GM23338 (cell line): ENCODE measurements at regions not wholly inside any gene's neighbourhood (a gene's known extent, or its start where the extent isn't known, plus 50 kb on each side); places are given as distances from the start of the nearest gene placed in this dataset.

Experiments
- ATAC-seq: fragments of 200-7000 bp; cut with Tn5 transposase; 3 replicates; pipeline ENCODE4 v1.9.1; 2020
- DNase-seq: peaks from one replicate; pipeline ENCODE4 v3.0.0-alpha.2; 2015; ENCODE audit warnings: low spot score
- H2AFZ ChIP-seq: fragments of 200-600 bp; sonication (generic); 2 replicates; pipeline ENCODE4 v1.8.0; 2016; ENCODE audit warnings: antibody characterized with exemption, mild to moderate bottlenecking, moderate library complexity
- H3F3A ChIP-seq: fragments of 200-600 bp; sonication (generic); replicated peaks from 2 replicates; pipeline ENCODE4 v1.8.0; 2017; ENCODE audit warnings: antibody characterized with exemption, mixed run types, low read depth
- H3K27ac ChIP-seq: fragments of 200-600 bp; sonication (generic); 2 replicates; pipeline ENCODE4 v1.6.1; 2016; ENCODE audit warnings: low read depth
- H3K27me3 ChIP-seq: fragments of 200-600 bp; sonication (generic); 2 replicates; pipeline ENCODE4 v1.8.0; 2016; ENCODE audit warnings: mild to moderate bottlenecking, mixed run types, moderate library complexity; ENCODE audit not compliant: insufficient read depth
- H3K36me3 ChIP-seq: fragments of 200-600 bp; sonication (generic); 2 replicates; pipeline ENCODE4 v1.8.0; 2016; ENCODE audit warnings: mild to moderate bottlenecking; ENCODE audit not compliant: insufficient read depth
- H3K4me1 ChIP-seq: fragments of 200-600 bp; sonication (generic); 2 replicates; pipeline ENCODE4 v1.8.0; 2016; ENCODE audit warnings: mild to moderate bottlenecking, moderate library complexity; ENCODE audit not compliant: insufficient read depth
- H3K4me2 ChIP-seq: fragments of 200-600 bp; sonication (generic); 2 replicates; pipeline ENCODE4 v1.7.1; 2017; ENCODE audit warnings: mixed run types
- H3K4me3 ChIP-seq: fragments of 200-600 bp; sonication (generic); 2 replicates; pipeline ENCODE4 v1.6.1; 2016; ENCODE audit warnings: mixed run types
- H3K79me2 ChIP-seq: fragments of 200-600 bp; sonication (generic); replicated peaks from 2 replicates; pipeline ENCODE4 v1.8.0; 2017; ENCODE audit warnings: mild to moderate bottlenecking; ENCODE audit not compliant: insufficient read depth
- H3K9me2 ChIP-seq: fragments of 200-600 bp; sonication (generic); 2 replicates; pipeline ENCODE4 v1.8.0; 2017; ENCODE audit not compliant: insufficient read depth
- H4K20me1 ChIP-seq: fragments of 200-600 bp; sonication (generic); replicated peaks from 2 replicates; pipeline ENCODE4 v1.8.0; 2017; ENCODE audit warnings: mild to moderate bottlenecking; ENCODE audit not compliant: insufficient read depth
- H3K27ac Mint-ChIP-seq: 2 replicates; pipeline ENCODE4 v1.8.0; 2020; ENCODE audit warnings: inconsistent platforms, mild to moderate bottlenecking, moderate library complexity, mixed read lengths
- H3K27me3 Mint-ChIP-seq: 3 replicates; pipeline ENCODE4 v1.8.0; 2022; ENCODE audit warnings: low read depth, mild to moderate bottlenecking, moderate library complexity, mixed read lengths, inconsistent platforms; ENCODE audit not compliant: insufficient read depth, poor library complexity
- H3K36me3 Mint-ChIP-seq: 3 replicates; pipeline ENCODE4 v1.8.0; 2021; ENCODE audit warnings: low read depth, mild to moderate bottlenecking, inconsistent platforms, moderate library complexity, mixed read lengths
- H3K4me1 Mint-ChIP-seq: 3 replicates; pipeline ENCODE4 v1.8.0; 2020; ENCODE audit warnings: mild to moderate bottlenecking, inconsistent platforms, mixed read lengths
- H3K4me3 Mint-ChIP-seq: 3 replicates; pipeline ENCODE4 v1.8.0; 2021; ENCODE audit warnings: moderate library complexity, mild to moderate bottlenecking, inconsistent platforms, mixed read lengths
- H3K9me3 Mint-ChIP-seq: 3 replicates; pipeline ENCODE4 v1.8.0; 2020; ENCODE audit warnings: moderate library complexity, mild to moderate bottlenecking, inconsistent platforms, mixed read lengths
- CREB1 ChIP-seq: fragments of 250-450 bp; sonication (Bioruptor Pico); IDR thresholded peaks from 2 replicates; pipeline ENCODE4 v1.5.0; 2020; ENCODE audit warnings: low read depth, mild to moderate bottlenecking, moderate library complexity
- EZH2 ChIP-seq: fragments of 200-600 bp; sonication (generic); IDR thresholded peaks from one replicate; pipeline ENCODE4 v1.8.0; 2017; ENCODE audit warnings: antibody characterized with exemption, mild to moderate bottlenecking, low read depth; ENCODE audit not compliant: unreplicated experiment
- EZH2phosphoT487 ChIP-seq: fragments of 200-600 bp; sonication (generic); IDR thresholded peaks from one replicate; pipeline ENCODE4 v1.8.1; 2018; ENCODE audit warnings: antibody characterized with exemption; ENCODE audit not compliant: unreplicated experiment
- JUNB ChIP-seq: IDR thresholded peaks from one replicate; pipeline ENCODE4 v1.6.1; 2016; ENCODE audit warnings: antibody characterized with exemption; ENCODE audit not compliant: unreplicated experiment
- NANOG ChIP-seq: IDR thresholded peaks from 2 replicates; pipeline ENCODE4 v1.6.1; 2016; ENCODE audit warnings: antibody characterized with exemption, borderline replicate concordance
- POLR2AphosphoS5 ChIP-seq: IDR thresholded peaks from 2 replicates; pipeline ENCODE4 v1.6.1; 2016; ENCODE audit warnings: antibody characterized with exemption, low read depth
- STAT1 ChIP-seq: IDR thresholded peaks from one replicate; pipeline ENCODE4 v1.6.1; 2016; ENCODE audit warnings: antibody characterized with exemption; ENCODE audit not compliant: unreplicated experiment
- ZNF114 ChIP-seq: fragments of 250-450 bp; sonication (Bioruptor Pico); IDR thresholded peaks from 2 replicates; pipeline ENCODE4 v1.5.0; 2020; ENCODE audit warnings: mild to moderate bottlenecking, moderate library complexity
- ZNF331 ChIP-seq: fragments of 250-450 bp; sonication (Bioruptor Pico); IDR thresholded peaks from 2 replicates; pipeline ENCODE4 v1.5.0; 2020; ENCODE audit warnings: low read depth, mild to moderate bottlenecking, moderate library complexity
- TF ChIP-seq, protein P1 (sequence below): IDR thresholded peaks from 2 replicates; pipeline ENCODE4 v1.6.1; 2016; ENCODE audit warnings: antibody characterized with exemption
- TF ChIP-seq, protein P2 (sequence below), 2 experiments: fragments of 200-600 bp in 1 of 2; sonication (generic) in 1 of 2; conservative IDR thresholded peaks; 2 replicates each; pipeline versions ENCODE4 v1.5.1 to v1.6.1; 2016 to 2017; ENCODE audit warnings: antibody characterized with exemption in 2 of 2, low read depth in 2 of 2, mild to moderate bottlenecking in 2 of 2, moderate library complexity in 1 of 2
- TF ChIP-seq, protein P3 (sequence below): IDR thresholded peaks from one replicate; pipeline ENCODE4 v1.6.1; 2018; ENCODE audit warnings: antibody characterized with exemption; ENCODE audit not compliant: unreplicated experiment

DNA sequence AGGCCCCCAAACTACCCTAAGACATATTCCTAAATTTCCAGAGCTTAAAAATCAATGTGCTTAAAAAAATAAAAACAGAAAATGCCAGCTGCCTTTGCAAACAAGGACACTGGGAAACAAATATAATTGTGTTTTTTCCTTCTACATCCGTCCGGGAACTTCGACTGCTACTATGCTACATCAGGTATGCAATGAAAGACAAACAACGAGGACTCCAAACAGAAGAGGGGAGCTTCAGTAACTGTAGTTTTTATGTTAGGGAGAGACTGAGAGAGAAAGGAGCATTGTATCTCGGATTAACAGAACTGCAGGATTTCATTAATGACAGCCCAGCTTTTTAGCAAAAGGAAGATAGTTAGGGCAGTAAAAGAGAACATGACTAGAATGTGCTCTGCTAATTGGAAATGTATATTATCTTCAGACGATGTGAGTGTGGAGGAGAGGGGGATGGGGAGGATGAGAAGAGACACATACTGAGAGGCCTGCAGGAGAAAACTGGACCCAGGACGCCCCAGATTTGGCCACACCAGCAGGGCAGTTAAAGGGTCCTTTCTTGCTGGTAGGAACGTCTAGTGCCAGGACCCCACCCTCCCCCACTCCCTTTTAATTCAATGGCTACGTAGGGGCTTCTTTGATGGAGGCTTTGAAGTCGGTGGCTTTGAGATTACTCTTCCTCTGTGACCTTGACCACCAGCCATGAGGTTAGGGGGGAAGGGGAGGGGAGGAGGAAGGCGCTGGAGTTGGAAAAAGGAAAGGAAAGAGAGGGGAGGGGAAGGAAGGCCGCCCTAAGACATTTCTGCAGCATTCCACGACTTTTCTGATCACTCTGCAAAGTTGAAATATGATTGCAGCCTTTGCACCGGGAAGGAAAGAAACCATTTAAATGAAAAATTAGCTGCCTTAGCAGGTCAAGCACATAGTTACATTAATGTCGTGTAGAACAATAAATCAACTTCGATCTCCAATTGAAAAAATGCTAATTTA, 187.1 kb downstream of the BLID start:
- no peaks in the 10 kb centered on the region for H3K36me3 ChIP-seq
- no peaks in the 10 kb centered on the region; the same call in 2 of the 3 replicates for H3K9me3 Mint-ChIP-seq
- H3K4me1 Mint-ChIP-seq: peaks cover 25% of the 10 kb centered on the region
- TF ChIP-seq, protein P1, sequence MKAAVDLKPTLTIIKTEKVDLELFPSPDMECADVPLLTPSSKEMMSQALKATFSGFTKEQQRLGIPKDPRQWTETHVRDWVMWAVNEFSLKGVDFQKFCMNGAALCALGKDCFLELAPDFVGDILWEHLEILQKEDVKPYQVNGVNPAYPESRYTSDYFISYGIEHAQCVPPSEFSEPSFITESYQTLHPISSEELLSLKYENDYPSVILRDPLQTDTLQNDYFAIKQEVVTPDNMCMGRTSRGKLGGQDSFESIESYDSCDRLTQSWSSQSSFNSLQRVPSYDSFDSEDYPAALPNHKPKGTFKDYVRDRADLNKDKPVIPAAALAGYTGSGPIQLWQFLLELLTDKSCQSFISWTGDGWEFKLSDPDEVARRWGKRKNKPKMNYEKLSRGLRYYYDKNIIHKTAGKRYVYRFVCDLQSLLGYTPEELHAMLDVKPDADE: no peak
- no peak for TF ChIP-seq STAT1
- no peak for TF ChIP-seq ZNF331 (CRISPR knock-in tag)
- no peak for TF ChIP-seq EZH2phosphoT487
- no peak for TF ChIP-seq NANOG
- TF ChIP-seq CREB1: no peak
- no peak for TF ChIP-seq ZNF114
- TF ChIP-seq, protein P2, sequence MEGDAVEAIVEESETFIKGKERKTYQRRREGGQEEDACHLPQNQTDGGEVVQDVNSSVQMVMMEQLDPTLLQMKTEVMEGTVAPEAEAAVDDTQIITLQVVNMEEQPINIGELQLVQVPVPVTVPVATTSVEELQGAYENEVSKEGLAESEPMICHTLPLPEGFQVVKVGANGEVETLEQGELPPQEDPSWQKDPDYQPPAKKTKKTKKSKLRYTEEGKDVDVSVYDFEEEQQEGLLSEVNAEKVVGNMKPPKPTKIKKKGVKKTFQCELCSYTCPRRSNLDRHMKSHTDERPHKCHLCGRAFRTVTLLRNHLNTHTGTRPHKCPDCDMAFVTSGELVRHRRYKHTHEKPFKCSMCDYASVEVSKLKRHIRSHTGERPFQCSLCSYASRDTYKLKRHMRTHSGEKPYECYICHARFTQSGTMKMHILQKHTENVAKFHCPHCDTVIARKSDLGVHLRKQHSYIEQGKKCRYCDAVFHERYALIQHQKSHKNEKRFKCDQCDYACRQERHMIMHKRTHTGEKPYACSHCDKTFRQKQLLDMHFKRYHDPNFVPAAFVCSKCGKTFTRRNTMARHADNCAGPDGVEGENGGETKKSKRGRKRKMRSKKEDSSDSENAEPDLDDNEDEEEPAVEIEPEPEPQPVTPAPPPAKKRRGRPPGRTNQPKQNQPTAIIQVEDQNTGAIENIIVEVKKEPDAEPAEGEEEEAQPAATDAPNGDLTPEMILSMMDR (conservative IDR thresholded peaks at IDR 0.05; ENCODE audit: low read depth in 2 of 2): no peak
- TF ChIP-seq JUNB: no peak
- no peak overlapping the region for H3K27ac ChIP-seq
- no peak overlapping the region for H3K4me3 Mint-ChIP-seq
- H3K4me3 ChIP-seq: peak overlapping the region; percentile 69
- H3K4me2 ChIP-seq: peak overlapping the region; percentile 95
- peak; percentile 66 for DNase-seq
- H3F3A ChIP-seq: no peaks in the 10 kb centered on the region
- H2AFZ ChIP-seq: peak overlapping the region; percentile 78
- no peak overlapping the region for H3K27ac Mint-ChIP-seq
- H3K4me1 ChIP-seq: peaks cover 42% of the 10 kb centered on the region
- H3K27me3 ChIP-seq: peaks cover 8% of the 10 kb centered on the region; the same call in 1 of the 2 replicates
- peaks cover 17% of the 10 kb centered on the region; the same call in 1 of the 2 replicates for H3K9me2 ChIP-seq
- no peaks in the 10 kb centered on the region for H3K79me2 ChIP-seq
- ATAC-seq: peak; percentile 71
- no peaks in the 10 kb centered on the region for H3K36me3 Mint-ChIP-seq
- H3K27me3 Mint-ChIP-seq: peaks cover 3% of the 10 kb centered on the region
- no peaks in the 10 kb centered on the region for H4K20me1 ChIP-seq

DNA sequence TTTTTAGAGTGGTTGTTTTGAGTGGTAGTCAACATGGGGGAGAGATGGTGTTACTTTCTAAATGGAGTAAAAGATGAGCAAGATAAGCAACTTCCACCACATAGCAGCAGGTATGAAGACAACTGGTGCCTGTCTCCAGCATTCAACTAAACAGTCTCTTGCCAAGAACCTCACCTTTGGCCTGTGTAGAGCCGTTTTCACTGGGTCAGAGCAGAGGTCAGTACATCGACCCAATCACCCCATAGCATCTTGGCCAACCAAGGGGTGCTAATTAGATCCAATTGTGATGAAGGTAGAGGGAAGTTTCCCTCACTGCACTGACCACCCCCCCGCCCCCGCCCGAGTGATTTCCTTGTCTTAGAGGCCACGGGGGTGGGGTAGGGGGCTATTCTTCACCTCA, 188.2 kb downstream of the BLID start:
- Histone ChIP-seq H3K27ac (no peak overlapping the region), H3K4me1 (peaks cover 31% of the 10 kb centered on the region), H3F3A (no peaks in the 10 kb centered on the region), H3K9me2 (peaks cover 17% of the 10 kb centered on the region; the same call in 1 of the 2 replicates), H3K4me3 (no peak overlapping the region), H3K27me3 (peaks cover 8% of the 10 kb centered on the region; the same call in 1 of the 2 replicates), H2AFZ (no peak overlapping the region), H3K79me2 (no peaks in the 10 kb centered on the region), H4K20me1 (no peaks in the 10 kb centered on the region), H3K4me2 (no peak overlapping the region), H3K36me3 (no peaks in the 10 kb centered on the region)
- H3K36me3 Mint-ChIP-seq: no peaks in the 10 kb centered on the region
- no peak overlapping the region for H3K27ac Mint-ChIP-seq
- no peak overlapping the region for H3K4me3 Mint-ChIP-seq
- H3K9me3 Mint-ChIP-seq: no peaks in the 10 kb centered on the region; the same call in 2 of the 3 replicates
- ATAC-seq: no peak
- H3K27me3 Mint-ChIP-seq: peaks cover 3% of the 10 kb centered on the region
- peaks cover 15% of the 10 kb centered on the region for H3K4me1 Mint-ChIP-seq
- DNase-seq: no peak
- TF ChIP-seq ZNF331 (CRISPR knock-in tag) (no peak), STAT1 (no peak), EZH2phosphoT487 (no peak), POLR2AphosphoS5 (no peak), ZNF114 (no peak), NANOG (no peak), EZH2 (no peak), JUNB (no peak), CREB1 (no peak)
- TF ChIP-seq, protein P3, sequence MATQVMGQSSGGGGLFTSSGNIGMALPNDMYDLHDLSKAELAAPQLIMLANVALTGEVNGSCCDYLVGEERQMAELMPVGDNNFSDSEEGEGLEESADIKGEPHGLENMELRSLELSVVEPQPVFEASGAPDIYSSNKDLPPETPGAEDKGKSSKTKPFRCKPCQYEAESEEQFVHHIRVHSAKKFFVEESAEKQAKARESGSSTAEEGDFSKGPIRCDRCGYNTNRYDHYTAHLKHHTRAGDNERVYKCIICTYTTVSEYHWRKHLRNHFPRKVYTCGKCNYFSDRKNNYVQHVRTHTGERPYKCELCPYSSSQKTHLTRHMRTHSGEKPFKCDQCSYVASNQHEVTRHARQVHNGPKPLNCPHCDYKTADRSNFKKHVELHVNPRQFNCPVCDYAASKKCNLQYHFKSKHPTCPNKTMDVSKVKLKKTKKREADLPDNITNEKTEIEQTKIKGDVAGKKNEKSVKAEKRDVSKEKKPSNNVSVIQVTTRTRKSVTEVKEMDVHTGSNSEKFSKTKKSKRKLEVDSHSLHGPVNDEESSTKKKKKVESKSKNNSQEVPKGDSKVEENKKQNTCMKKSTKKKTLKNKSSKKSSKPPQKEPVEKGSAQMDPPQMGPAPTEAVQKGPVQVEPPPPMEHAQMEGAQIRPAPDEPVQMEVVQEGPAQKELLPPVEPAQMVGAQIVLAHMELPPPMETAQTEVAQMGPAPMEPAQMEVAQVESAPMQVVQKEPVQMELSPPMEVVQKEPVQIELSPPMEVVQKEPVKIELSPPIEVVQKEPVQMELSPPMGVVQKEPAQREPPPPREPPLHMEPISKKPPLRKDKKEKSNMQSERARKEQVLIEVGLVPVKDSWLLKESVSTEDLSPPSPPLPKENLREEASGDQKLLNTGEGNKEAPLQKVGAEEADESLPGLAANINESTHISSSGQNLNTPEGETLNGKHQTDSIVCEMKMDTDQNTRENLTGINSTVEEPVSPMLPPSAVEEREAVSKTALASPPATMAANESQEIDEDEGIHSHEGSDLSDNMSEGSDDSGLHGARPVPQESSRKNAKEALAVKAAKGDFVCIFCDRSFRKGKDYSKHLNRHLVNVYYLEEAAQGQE: no peak
- TF ChIP-seq, protein P2 (conservative IDR thresholded peaks at IDR 0.05; ENCODE audit: low read depth in 2 of 2): no peak
- TF ChIP-seq, protein P1: no peak
